BE2C (cell line): ENCODE measurements at regions not wholly inside any gene's neighbourhood (a gene's known extent, or its start where the extent isn't known, plus 50 kb on each side); places are given as distances from the start of the nearest gene placed in this dataset.
"Not testable (repeated sequence)": the region's sequence is repeated elsewhere in the genome, so short reads cannot be mapped to it uniquely, and the experiment has no call there.

Source experiments
- DNase-seq: peaks from one replicate; pipeline ENCODE4 v3.0.0-alpha.2; 2020
- H3K27me3 ChIP-seq: fragments of 250-450 bp; sonication (Bioruptor Pico); 2 replicates; pipeline ENCODE4 v1.5.1; 2020; ENCODE audit warnings: mild to moderate bottlenecking
- H3K36me3 ChIP-seq: fragments of 250-450 bp; sonication (Bioruptor Pico); 2 replicates; pipeline ENCODE4 v1.5.1; 2020; ENCODE audit warnings: mild to moderate bottlenecking
- H3K4me1 ChIP-seq: fragments of 250-450 bp; sonication (Bioruptor Pico); 2 replicates; pipeline ENCODE4 v1.5.1; 2020
- H3K4me3 ChIP-seq: 2 replicates; pipeline ENCODE4 v1.5.1; 2011; ENCODE audit warnings: low read depth, low read length
- H3K9me3 ChIP-seq: fragments of 250-450 bp; sonication (Bioruptor Pico); 2 replicates; pipeline ENCODE4 v1.5.1; 2020
- TF ChIP-seq, protein P1 (sequence below): IDR thresholded peaks from 2 replicates; pipeline ENCODE4 v1.5.1; 2012; ENCODE audit warnings: mild to moderate bottlenecking, low read depth, low read length

- no peaks in the 10 kb centered on the region for H3K36me3 ChIP-seq
- H3K4me1 ChIP-seq, result no peaks in the 10 kb centered on the region
- no peak for DNase-seq
- no peaks in the 10 kb centered on the region; the same call in 1 of the 2 replicates for H3K9me3 ChIP-seq
- no peaks in the 10 kb centered on the region for H3K27me3 ChIP-seq
- TF ChIP-seq, protein P1, sequence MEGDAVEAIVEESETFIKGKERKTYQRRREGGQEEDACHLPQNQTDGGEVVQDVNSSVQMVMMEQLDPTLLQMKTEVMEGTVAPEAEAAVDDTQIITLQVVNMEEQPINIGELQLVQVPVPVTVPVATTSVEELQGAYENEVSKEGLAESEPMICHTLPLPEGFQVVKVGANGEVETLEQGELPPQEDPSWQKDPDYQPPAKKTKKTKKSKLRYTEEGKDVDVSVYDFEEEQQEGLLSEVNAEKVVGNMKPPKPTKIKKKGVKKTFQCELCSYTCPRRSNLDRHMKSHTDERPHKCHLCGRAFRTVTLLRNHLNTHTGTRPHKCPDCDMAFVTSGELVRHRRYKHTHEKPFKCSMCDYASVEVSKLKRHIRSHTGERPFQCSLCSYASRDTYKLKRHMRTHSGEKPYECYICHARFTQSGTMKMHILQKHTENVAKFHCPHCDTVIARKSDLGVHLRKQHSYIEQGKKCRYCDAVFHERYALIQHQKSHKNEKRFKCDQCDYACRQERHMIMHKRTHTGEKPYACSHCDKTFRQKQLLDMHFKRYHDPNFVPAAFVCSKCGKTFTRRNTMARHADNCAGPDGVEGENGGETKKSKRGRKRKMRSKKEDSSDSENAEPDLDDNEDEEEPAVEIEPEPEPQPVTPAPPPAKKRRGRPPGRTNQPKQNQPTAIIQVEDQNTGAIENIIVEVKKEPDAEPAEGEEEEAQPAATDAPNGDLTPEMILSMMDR, result no peak
- no peak overlapping the region for H3K4me3 ChIP-seq
Observed at GRCh38 chr15:57895291-57895690, 170.2 kb downstream of the ALDH1A2 start.

DNA sequence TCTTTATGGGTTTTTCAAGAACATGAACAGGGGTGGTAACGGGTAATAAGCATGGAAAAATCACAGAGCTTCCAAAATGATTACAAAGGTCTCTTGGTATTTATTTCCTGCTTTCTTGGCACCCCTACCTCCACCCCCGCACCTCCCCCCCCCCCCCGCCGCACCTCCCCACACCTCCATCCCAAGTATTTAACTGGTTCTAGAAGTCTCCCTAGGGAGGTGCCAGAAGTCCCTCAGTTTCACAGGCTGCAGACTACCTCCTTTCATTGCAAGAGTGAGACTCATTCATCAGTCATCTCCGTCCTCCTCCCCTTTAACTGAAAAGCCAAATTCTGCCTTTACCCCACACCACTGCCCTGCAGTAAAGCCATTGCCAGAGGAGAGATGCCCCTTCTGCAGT is 169.4 kb downstream of the ALDH1A2 start:
- no peaks in the 10 kb centered on the region for H3K27me3 ChIP-seq
- no peaks in the 10 kb centered on the region for H3K36me3 ChIP-seq
- H3K4me3 ChIP-seq, result no peak overlapping the region
- DNase-seq, result no peak
- TF ChIP-seq, protein P1, result no peak
- H3K4me1 ChIP-seq, result no peaks in the 10 kb centered on the region
- H3K9me3 ChIP-seq, result no peaks in the 10 kb centered on the region; the same call in 1 of the 2 replicates

GRCh38 chr15:57896899-57897298 is 168.6 kb downstream of the ALDH1A2 start:
- not testable (repeated sequence) for H3K36me3 ChIP-seq, H3K4me1 ChIP-seq, H3K4me3 ChIP-seq, H3K27me3 ChIP-seq, H3K9me3 ChIP-seq, DNase-seq

- Histone ChIP-seq H3K9me3 (no peaks in the 10 kb centered on the region; the same call in 1 of the 2 replicates), H3K27me3 (no peaks in the 10 kb centered on the region), H3K4me3 (no peak overlapping the region), H3K36me3 (no peaks in the 10 kb centered on the region), H3K4me1 (no peaks in the 10 kb centered on the region)
- TF ChIP-seq, protein P1, result no peak
- DNase-seq, result no peak
Observed at GRCh38 chr15:57897870-57898269, 167.6 kb downstream of the ALDH1A2 start.

DNA sequence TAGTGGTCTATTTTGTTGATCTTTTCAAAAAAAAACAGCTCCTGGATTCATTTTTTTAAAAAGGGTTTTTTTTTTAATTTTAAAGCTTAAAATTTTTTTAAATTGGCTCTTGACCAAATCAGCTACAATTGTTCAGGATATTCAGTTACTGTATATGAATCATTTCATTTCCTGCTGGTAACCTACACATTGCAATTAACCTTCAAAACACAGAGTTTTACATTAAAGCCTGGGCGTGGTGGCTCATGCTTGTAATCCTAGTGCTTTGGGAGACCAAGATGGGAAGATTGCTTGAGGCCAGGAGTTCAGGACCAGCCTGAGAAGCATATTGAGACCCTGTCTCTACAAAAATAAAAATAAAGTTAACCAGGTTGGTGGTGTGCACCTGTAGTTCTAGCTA is 163.4 kb downstream of the ALDH1A2 start:
- Histone ChIP-seq H3K9me3 (no peaks in the 10 kb centered on the region; the same call in 1 of the 2 replicates), H3K4me1 (peaks cover 2% of the 10 kb centered on the region; the same call in 1 of the 2 replicates), H3K36me3 (no peaks in the 10 kb centered on the region), H3K27me3 (no peaks in the 10 kb centered on the region), H3K4me3 (no peak overlapping the region)
- no peak for DNase-seq
- TF ChIP-seq, protein P1, result no peak
